ENCODE measurements at regions not wholly inside any gene's neighbourhood (a gene's known extent, or its start where the extent isn't known, plus 50 kb on each side); places are given as distances from the start of the nearest gene placed in this dataset.
"Not testable (repeated sequence)": the region's sequence is repeated elsewhere in the genome, so short reads cannot be mapped to it uniquely, and the experiment has no call there.

DNA sequence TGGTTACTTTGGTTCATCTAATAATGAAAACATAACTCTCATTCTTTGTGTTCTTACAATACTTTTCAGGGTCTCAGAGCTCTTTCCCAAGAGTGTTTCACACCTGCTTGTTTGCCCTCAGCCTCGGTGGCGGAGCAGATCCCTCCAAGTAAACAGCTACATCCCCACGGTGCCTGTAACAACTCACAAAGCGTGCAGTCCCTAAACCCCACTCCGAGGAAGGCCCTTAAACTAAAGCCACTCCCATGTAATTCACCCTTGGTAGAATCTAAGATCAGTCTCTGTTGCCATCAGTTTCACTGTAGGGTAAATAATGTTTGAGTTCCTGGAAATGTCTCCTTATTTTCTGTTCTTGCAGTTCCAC lies 101.1 kb downstream of the TFAP2A start:
- WGBS, 5 donors = 62 to 70% (median 67%) methylated on average over 5 of the region's 5 CpGs

DNA sequence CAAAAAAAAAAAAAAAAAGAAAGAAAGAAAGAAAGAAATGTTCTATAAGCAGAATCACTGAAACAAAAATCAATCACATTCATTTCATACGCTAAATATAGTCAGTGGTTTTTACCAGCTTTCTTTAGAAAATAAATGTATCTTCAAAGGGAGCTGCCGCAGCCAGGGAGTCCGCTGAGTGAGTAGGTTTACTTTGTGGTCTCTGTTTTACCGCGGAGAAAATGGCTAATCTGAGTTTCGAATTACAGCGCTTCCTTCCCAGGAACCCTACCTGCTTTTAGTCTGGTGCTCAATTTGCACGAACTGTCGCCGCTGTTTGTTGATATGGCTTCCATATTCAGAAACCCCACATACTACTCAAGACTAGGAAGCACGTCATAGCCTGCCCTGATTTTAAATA lies 102.4 kb downstream of the TFAP2A start:
- intact Hi-C loops (cut with DNase I; ENCODE audit: low total_unique reads) = no loop called here
- no peak for DNase-seq
- H3K27me3 ChIP-seq (replicated peaks in 1 of 7) = peaks cover 0 to 11% (median 0%) of the 10 kb centered on the region in 7 donors
- no peaks in the 10 kb centered on the region for H3K36me3 ChIP-seq
- TF ChIP-seq POLR2AphosphoS5 (IDR thresholded peaks at IDR 0.05) (no peak), POLR2A (IDR thresholded peaks at IDR 0.05) (no peak)
- TF ChIP-seq, protein P1, sequence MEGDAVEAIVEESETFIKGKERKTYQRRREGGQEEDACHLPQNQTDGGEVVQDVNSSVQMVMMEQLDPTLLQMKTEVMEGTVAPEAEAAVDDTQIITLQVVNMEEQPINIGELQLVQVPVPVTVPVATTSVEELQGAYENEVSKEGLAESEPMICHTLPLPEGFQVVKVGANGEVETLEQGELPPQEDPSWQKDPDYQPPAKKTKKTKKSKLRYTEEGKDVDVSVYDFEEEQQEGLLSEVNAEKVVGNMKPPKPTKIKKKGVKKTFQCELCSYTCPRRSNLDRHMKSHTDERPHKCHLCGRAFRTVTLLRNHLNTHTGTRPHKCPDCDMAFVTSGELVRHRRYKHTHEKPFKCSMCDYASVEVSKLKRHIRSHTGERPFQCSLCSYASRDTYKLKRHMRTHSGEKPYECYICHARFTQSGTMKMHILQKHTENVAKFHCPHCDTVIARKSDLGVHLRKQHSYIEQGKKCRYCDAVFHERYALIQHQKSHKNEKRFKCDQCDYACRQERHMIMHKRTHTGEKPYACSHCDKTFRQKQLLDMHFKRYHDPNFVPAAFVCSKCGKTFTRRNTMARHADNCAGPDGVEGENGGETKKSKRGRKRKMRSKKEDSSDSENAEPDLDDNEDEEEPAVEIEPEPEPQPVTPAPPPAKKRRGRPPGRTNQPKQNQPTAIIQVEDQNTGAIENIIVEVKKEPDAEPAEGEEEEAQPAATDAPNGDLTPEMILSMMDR (IDR thresholded peaks at IDR 0.05 in 8 of 11, conservative IDR thresholded peaks at IDR 0.05 in 3 of 11) = no peak
- H3K4me3 ChIP-seq = no peak overlapping the region
- WGBS, 5 donors = 64 to 76% (median 71%) methylated on average over 11 of the region's 11 CpGs
- H3K9me3 ChIP-seq = no peaks in the 10 kb centered on the region
- no peaks in the 10 kb centered on the region for H3K4me1 ChIP-seq
- H3K27ac ChIP-seq = no peak overlapping the region

More for the DNA sequence above, 101.1 kb downstream of the TFAP2A start:
- no peak for DNase-seq
- Histone ChIP-seq H3K27ac (no peak overlapping the region), H3K27me3 (replicated peaks in 1 of 7) (peaks cover 0 to 11% (median 0%) of the 10 kb centered on the region in 7 donors), H3K36me3 (no peaks in the 10 kb centered on the region), H3K4me3 (no peak overlapping the region), H3K9me3 (no peaks in the 10 kb centered on the region), H3K4me1 (no peaks in the 10 kb centered on the region)
- intact Hi-C loops (cut with DNase I; ENCODE audit: low total_unique reads) = no loop called here
- TF ChIP-seq, protein P1 (IDR thresholded peaks at IDR 0.05 in 8 of 11, conservative IDR thresholded peaks at IDR 0.05 in 3 of 11) = no peak
- TF ChIP-seq POLR2AphosphoS5 (IDR thresholded peaks at IDR 0.05) (no peak), POLR2A (IDR thresholded peaks at IDR 0.05) (no peak)

DNA sequence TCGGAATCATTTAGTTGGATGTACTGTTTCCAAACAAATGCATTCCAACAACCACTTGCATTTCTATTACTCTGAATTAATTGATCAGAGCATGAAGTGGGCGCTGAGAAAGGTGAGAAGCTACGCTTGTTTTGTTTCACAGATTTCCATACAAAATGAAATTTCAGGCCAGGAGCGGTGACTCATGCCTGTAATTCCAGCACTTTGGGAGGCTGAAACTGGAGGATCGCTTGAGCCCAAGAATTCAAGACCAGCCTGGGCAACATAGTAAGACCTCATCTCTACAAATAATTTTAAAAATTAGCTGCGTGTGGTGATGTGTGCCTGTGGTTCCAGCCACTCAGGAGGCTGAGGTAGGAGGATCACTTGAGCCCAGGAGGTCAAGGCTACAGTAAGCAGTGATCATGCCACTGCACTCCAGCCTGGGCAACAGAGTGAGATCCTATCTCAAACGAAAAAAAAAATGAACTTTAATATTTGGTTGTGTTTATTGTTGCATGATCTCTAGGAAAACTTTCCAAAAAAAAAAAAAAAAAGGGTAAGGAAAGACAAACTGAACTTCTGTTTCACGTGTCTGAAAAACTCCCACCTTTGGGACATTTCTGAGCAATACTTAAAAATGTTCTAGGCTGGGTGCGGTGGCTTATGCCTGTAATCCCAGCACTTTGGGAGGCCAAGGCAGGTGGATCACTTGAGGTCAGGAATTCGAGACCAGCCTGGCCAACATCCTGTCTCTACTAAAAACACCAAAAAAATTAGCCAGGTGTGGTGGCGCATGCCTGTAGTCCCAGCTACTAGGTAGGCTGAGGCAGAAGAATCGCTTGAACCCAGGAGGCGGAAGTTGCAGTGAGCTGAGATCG lies 103.1 kb downstream of the TFAP2A start:
- H3K36me3 ChIP-seq; DNase-seq; intact Hi-C loops (cut with DNase I; ENCODE audit: low total_unique reads); H3K4me3 ChIP-seq; H3K27ac ChIP-seq; H3K9me3 ChIP-seq; H3K4me1 ChIP-seq: not testable (repeated sequence)
- H3K27me3 ChIP-seq (replicated peaks in 1 of 7) = peaks cover 0 to 11% (median 0%) of the 10 kb centered on the region in 7 donors
- 84 to 92% (median 88%) methylated on average over 14 of the region's 14 CpGs for WGBS, 5 donors

DNA sequence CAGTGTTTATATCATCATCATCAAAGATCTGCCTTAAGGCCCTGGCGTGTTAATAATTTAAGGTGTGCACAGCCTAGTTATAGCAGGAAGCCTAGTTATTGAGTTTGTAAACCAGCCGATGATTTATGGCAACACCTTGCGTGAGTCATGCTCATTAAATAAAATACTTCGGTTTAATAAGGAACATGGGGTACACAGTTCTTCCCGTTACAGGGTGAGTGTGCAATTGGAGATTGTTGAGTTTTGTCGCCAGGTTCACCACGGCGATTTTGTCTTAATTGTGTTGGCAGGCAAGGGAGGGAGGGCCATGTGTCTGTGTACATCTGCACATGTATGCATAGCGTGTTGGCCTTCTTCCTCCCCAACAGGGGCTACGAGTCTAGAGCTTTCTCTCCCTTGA lies 104.0 kb downstream of the TFAP2A start:
- Histone ChIP-seq H3K27ac (no peak overlapping the region), H3K27me3 (replicated peaks in 1 of 7) (peaks cover 0 to 11% (median 0%) of the 10 kb centered on the region in 7 donors), H3K4me3 (no peak overlapping the region), H3K36me3 (no peaks in the 10 kb centered on the region), H3K4me1 (no peaks in the 10 kb centered on the region), H3K9me3 (no peaks in the 10 kb centered on the region)
- intact Hi-C loops (cut with DNase I; ENCODE audit: low total_unique reads) = no loop called here
- no peak for DNase-seq
- 85 to 89% (median 86%) methylated on average over 10 of the region's 10 CpGs for WGBS, 5 donors
- TF ChIP-seq POLR2A (IDR thresholded peaks at IDR 0.05) (no peak), POLR2AphosphoS5 (IDR thresholded peaks at IDR 0.05) (no peak)
- TF ChIP-seq, protein P1 (IDR thresholded peaks at IDR 0.05 in 8 of 11, conservative IDR thresholded peaks at IDR 0.05 in 3 of 11) = no peak

All from spleen (tissue), 11 donors.